Esophagus squamous epithelium (tissue), 4 donors: ENCODE measurements at regions not wholly inside any gene's neighbourhood (a gene's known extent, or its start where the extent isn't known, plus 50 kb on each side); places are given as distances from the start of the nearest gene placed in this dataset.

Source experiments
- CTCF ChIP-seq, 6 experiments: fragments of 450-650 bp in 4 of 6; fragments of 200-600 bp in 2 of 6; sonication (generic) in 2 of 6; IDR thresholded peaks; one replicate each; pipeline ENCODE4 v1.5.1; 2016 to 2019; ENCODE audit warnings: antibody characterized with exemption in 6 of 6, mild to moderate bottlenecking in 4 of 6, moderate library complexity in 4 of 6
- POLR2A ChIP-seq, 4 donors: fragments of 450-650 bp; IDR thresholded peaks; one replicate each; pipeline ENCODE4 v1.6.1; 2017; ENCODE audit warnings: antibody characterized with exemption in 4 of 4, mild to moderate bottlenecking in 4 of 4, moderate library complexity in 3 of 4

DNA sequence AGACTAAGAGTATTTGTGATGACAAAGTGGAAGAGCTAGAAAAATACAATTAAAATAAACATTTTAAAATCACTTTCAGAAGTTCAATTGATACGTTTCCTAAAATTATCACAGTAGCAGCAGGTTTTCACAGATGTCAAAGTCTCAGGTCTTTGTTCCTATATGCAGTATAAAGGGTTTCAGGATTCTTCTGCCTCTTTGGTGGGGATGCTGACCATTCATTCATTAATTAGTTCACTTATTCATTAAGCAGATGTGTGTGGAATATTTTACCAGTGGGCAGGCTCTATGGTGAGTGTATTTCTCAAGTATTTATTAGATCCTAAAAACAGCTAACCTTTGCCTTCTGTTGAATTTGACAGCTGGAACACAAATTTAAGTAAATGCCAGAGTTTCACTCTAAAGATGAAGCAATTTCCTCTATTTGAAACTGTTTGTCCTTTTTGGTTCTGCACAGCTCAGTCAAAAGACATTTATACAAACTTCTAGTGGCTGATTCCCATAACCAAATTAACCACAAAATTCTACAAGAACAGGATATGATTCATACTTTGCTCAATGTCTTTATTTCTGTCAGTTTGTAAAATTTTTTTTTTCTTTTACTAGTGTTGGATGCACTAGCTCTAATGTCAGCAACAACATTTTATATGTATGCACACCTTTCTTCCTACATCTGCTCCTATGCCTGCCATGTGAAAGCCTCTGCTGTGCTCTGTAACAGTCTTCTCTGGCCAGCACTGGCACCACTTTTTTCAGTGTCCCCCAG lies 75.9 kb upstream of the PRR16 start:
- TF ChIP-seq CTCF (IDR thresholded peaks at IDR 0.05), result no peak
- TF ChIP-seq POLR2A (IDR thresholded peaks at IDR 0.05), result no peak
